ENCODE measurements at regions not wholly inside any gene's neighbourhood (a gene's known extent, or its start where the extent isn't known, plus 50 kb on each side); places are given as distances from the start of the nearest gene placed in this dataset.
"Not testable (repeated sequence)": the region's sequence is repeated elsewhere in the genome, so short reads cannot be mapped to it uniquely, and the experiment has no call there.

GRCh38 chr12:46546634-46547273, 174.2 kb upstream of the SLC38A2 start:
- DNase-seq = no peak

- DNase-seq = not testable (repeated sequence)
Measured at GRCh38 chr12:46543378-46543795, 170.8 kb upstream of the SLC38A2 start.

- DNase-seq = no peak
Measured at GRCh38 chr12:46538976-46539375, 166.4 kb upstream of the SLC38A2 start.

GRCh38 chr12:46537387-46537955, 164.9 kb upstream of the SLC38A2 start:
- no peak for DNase-seq

GRCh38 chr12:46536316-46536715, 163.7 kb upstream of the SLC38A2 start:
- DNase-seq = not testable (repeated sequence)

GRCh38 chr12:46535907-46536306, 163.3 kb upstream of the SLC38A2 start:
- no peak for DNase-seq

GRCh38 chr12:46535376-46535775, 162.8 kb upstream of the SLC38A2 start:
- DNase-seq = no peak

GRCh38 chr12:46534327-46534840, 161.8 kb upstream of the SLC38A2 start:
- DNase-seq = no peak

- DNase-seq = no peak
Measured at GRCh38 chr12:46533723-46534122, 161.2 kb upstream of the SLC38A2 start.

- DNase-seq = no peak
Measured at GRCh38 chr12:46531804-46532203, 159.2 kb upstream of the SLC38A2 start.

GRCh38 chr12:46531059-46531785, 158.6 kb upstream of the SLC38A2 start:
- DNase-seq = no peak

GRCh38 chr12:46530373-46531056, 157.9 kb upstream of the SLC38A2 start:
- no peak for DNase-seq

- no peak for DNase-seq
Measured at GRCh38 chr12:46526233-46526632, 153.7 kb upstream of the SLC38A2 start.

GRCh38 chr12:46524778-46525177, 152.2 kb upstream of the SLC38A2 start:
- no peak for DNase-seq

- no peak for DNase-seq
Measured at GRCh38 chr12:46523863-46524770, 151.5 kb upstream of the SLC38A2 start.

GRCh38 chr12:46523446-46523845, 150.9 kb upstream of the SLC38A2 start:
- DNase-seq = no peak

- DNase-seq = no peak
Measured at GRCh38 chr12:46522071-46522470, 149.5 kb upstream of the SLC38A2 start.

- DNase-seq = no peak
Measured at GRCh38 chr12:46521145-46521544, 148.6 kb upstream of the SLC38A2 start.

GRCh38 chr12:46519407-46519806, 146.8 kb upstream of the SLC38A2 start:
- DNase-seq = no peak

GRCh38 chr12:46518729-46519128, 146.2 kb upstream of the SLC38A2 start:
- DNase-seq = no peak

- DNase-seq = no peak
Measured at GRCh38 chr12:46518169-46518568, 145.6 kb upstream of the SLC38A2 start.

- DNase-seq = no peak
Measured at GRCh38 chr12:46517579-46517962, 145.0 kb upstream of the SLC38A2 start.
